PC-9 (cell line): ENCODE measurements at regions not wholly inside any gene's neighbourhood (a gene's known extent, or its start where the extent isn't known, plus 50 kb on each side); places are given as distances from the start of the nearest gene placed in this dataset.

Source experiments
- EZH2 ChIP-seq: fragments of 200-600 bp; sonication (generic); IDR thresholded peaks from 2 replicates; pipeline ENCODE4 v1.8.0; 2017; ENCODE audit warnings: antibody characterized with exemption, low read depth
- TF ChIP-seq, protein P1 (sequence below): fragments of 200-600 bp; sonication (generic); conservative IDR thresholded peaks from 2 replicates; pipeline ENCODE4 v1.6.1; 2017; ENCODE audit warnings: mixed run types, antibody characterized with exemption, mild to moderate bottlenecking, moderate library complexity

- TF ChIP-seq EZH2: no peak
- TF ChIP-seq, protein P1, sequence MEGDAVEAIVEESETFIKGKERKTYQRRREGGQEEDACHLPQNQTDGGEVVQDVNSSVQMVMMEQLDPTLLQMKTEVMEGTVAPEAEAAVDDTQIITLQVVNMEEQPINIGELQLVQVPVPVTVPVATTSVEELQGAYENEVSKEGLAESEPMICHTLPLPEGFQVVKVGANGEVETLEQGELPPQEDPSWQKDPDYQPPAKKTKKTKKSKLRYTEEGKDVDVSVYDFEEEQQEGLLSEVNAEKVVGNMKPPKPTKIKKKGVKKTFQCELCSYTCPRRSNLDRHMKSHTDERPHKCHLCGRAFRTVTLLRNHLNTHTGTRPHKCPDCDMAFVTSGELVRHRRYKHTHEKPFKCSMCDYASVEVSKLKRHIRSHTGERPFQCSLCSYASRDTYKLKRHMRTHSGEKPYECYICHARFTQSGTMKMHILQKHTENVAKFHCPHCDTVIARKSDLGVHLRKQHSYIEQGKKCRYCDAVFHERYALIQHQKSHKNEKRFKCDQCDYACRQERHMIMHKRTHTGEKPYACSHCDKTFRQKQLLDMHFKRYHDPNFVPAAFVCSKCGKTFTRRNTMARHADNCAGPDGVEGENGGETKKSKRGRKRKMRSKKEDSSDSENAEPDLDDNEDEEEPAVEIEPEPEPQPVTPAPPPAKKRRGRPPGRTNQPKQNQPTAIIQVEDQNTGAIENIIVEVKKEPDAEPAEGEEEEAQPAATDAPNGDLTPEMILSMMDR: no peak
Measured at GRCh38 chr6:113574147-113574546, 283.0 kb upstream of the MARCKS start.
